SKM-1 treated with dmso at 0.1 percent for 144 hours (cell line): ENCODE measurements at regions not wholly inside any gene's neighbourhood (a gene's known extent, or its start where the extent isn't known, plus 50 kb on each side); places are given as distances from the start of the nearest gene placed in this dataset.
"Not testable (repeated sequence)": the region's sequence is repeated elsewhere in the genome, so short reads cannot be mapped to it uniquely, and the experiment has no call there.

ENCODE experiments used
- DNase-seq: peaks from one replicate; lab custom pipeline; 2025; ENCODE audit not compliant: unreplicated experiment; lab: John Stamatoyannopoulos, UW

GRCh38 chr21:17348357-17348756 lies 164.5 kb upstream of the CXADR start:
- no peak for DNase-seq

- no peak for DNase-seq
Measured at GRCh38 chr21:17348849-17349248, 164.0 kb upstream of the CXADR start.

GRCh38 chr21:17351766-17352165 lies 161.1 kb upstream of the CXADR start:
- DNase-seq, result no peak

- no peak for DNase-seq
Measured at GRCh38 chr21:17352996-17353655, 159.7 kb upstream of the CXADR start.

- no peak for DNase-seq
Measured at GRCh38 chr21:17359781-17360180, 153.1 kb upstream of the CXADR start.

GRCh38 chr21:17368748-17369363 lies 144.0 kb upstream of the CXADR start:
- no peak for DNase-seq

- no peak for DNase-seq
Measured at GRCh38 chr21:17370263-17370662, 142.6 kb upstream of the CXADR start.

- no peak for DNase-seq
Measured at GRCh38 chr21:17370916-17371315, 141.9 kb upstream of the CXADR start.

GRCh38 chr21:17371450-17371849 lies 141.4 kb upstream of the CXADR start:
- DNase-seq, result no peak

GRCh38 chr21:17372200-17372599 lies 140.6 kb upstream of the CXADR start:
- no peak for DNase-seq

GRCh38 chr21:17386498-17386897 lies 126.3 kb upstream of the CXADR start:
- DNase-seq, result no peak

- DNase-seq, result peak; percentile 80
Measured at GRCh38 chr21:17387030-17387617, 125.7 kb upstream of the CXADR start.

GRCh38 chr21:17388226-17388625 lies 124.6 kb upstream of the CXADR start:
- DNase-seq, result peak; percentile 31

- DNase-seq, result no peak
Measured at GRCh38 chr21:17389311-17389710, 123.5 kb upstream of the CXADR start.

- DNase-seq, result no peak
Measured at GRCh38 chr21:17390569-17390968, 122.3 kb upstream of the CXADR start.

GRCh38 chr21:17391811-17392340 lies 121.0 kb upstream of the CXADR start:
- no peak for DNase-seq

- DNase-seq, result no peak
Measured at GRCh38 chr21:17393413-17393812, 119.4 kb upstream of the CXADR start.

GRCh38 chr21:17396948-17397347 lies 115.9 kb upstream of the CXADR start:
- DNase-seq, result no peak

GRCh38 chr21:17397703-17398102 lies 115.1 kb upstream of the CXADR start:
- DNase-seq, result no peak

GRCh38 chr21:17398954-17399353 lies 113.9 kb upstream of the CXADR start:
- not testable (repeated sequence) for DNase-seq

- peak; percentile 41 for DNase-seq
Measured at GRCh38 chr21:17402937-17403336, 109.9 kb upstream of the CXADR start.

- no peak for DNase-seq
Measured at GRCh38 chr21:17406202-17406601, 106.6 kb upstream of the CXADR start.
